DMS79 (cell line): ENCODE measurements at regions not wholly inside any gene's neighbourhood (a gene's known extent, or its start where the extent isn't known, plus 50 kb on each side); places are given as distances from the start of the nearest gene placed in this dataset.
"Not testable (repeated sequence)": the region's sequence is repeated elsewhere in the genome, so short reads cannot be mapped to it uniquely, and the experiment has no call there.

Experiments used
- DNase-seq: peaks from one replicate; lab custom pipeline; 2025; lab: John Stamatoyannopoulos, UW

DNA sequence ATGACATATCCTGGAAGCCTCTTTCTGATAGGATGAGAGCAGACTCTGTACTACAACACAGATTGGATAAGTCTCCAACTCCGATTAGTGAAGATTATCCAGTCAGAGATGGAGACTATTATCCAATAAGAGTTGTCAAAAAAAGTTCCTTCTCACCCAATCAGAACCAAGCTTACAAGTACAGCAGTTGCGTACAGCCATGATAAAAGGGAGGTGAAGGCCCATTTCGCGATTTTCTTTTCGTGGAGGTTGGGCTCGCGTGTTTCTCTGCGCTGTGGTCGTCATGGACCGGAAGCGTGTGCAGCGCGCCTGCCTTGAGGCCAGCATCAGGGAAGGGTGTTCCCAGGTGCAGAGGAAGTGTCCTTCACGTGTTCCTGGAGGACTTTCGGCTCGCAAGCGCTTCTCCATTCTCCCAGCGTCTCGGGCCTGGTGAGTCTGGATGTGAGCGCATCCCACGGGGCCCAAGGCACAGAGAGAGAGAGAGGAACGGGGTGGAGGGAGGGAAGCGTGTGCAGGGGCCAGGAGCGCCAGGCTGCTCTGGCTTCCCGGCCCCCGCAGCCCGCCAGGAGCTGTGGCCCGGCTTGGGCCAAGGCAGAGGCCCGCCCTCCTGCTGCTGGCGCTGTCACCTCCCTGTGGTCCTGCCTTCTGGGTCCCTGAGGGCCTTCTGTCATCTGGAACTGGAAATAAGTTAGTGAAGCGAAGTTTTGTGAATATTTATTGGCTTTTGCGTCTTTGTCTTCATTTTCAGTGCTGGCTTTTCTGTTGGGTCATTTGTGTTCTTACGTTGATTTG is 53.9 kb downstream of the CDRT15L2 start:
- DNase-seq: not testable (repeated sequence)

GRCh38 chr17:20640147-20640546 is 60.6 kb downstream of the CDRT15L2 start:
- not testable (repeated sequence) for DNase-seq

GRCh38 chr17:20646661-20647272 is 67.2 kb downstream of the CDRT15L2 start:
- peak; percentile 2 for DNase-seq

GRCh38 chr17:20649097-20649767 is 69.7 kb downstream of the CDRT15L2 start:
- DNase-seq: not testable (repeated sequence)

DNA sequence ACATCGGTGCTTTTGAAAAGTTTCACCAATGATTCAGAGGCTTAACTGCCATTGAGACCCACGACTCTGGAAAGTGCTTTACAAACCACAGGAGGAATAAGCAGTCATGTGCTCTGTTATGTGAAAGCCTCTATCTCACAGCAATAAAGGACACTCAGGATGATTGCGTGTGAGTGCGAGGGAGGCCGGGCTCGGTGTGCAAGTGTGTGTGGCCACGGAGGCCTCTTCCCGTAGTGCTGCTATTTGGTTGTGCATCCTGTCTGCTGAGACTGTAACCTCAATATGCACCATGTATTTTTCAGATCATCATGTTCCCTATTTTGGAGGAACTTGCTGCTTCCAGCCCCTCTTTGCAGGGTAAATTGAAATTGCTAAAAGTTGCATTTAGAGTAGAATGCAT is 71.5 kb downstream of the CDRT15L2 start:
- DNase-seq: not testable (repeated sequence)

DNA sequence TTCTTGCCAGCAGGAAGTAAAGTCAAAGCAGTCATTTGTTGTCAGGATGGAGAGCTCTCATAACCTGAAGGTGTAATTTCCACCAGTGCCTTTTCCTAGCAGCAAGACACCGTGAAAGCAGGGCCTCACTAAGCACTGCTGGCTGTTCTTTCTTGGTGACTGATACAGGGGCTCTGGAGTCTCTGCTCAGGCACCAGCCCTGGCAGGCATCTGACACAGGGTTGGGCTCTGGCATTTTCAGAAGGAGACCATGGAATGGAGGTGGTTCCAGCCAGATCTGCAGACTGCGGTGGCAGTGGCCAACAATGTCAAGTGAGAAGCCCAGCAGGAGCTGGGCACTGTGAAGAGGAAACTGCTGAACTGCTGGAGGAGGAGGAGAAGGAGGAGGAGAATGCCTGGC is 72.2 kb downstream of the CDRT15L2 start:
- not testable (repeated sequence) for DNase-seq

- DNase-seq: not testable (repeated sequence)
Observed at GRCh38 chr17:20653391-20653790, 73.9 kb downstream of the CDRT15L2 start.

DNA sequence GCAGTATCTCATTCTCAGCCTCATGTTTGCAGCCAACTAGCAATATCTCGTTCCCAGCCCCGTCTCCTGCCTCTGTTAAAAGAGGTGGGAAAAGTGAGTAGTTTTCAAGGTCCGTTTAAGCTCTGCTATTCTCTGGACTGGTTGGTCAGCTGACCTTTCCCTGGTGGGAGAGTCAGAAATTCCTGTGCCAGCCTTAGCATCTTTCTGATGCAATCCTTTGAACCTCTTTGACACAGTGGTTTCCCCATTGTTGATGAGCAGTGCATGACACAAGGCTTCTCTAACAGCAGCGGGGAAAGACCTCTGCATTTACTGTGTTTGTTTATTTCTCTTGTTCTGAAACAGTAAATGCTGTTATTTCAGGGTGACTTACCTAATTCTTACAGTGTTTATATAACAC is 74.6 kb downstream of the CDRT15L2 start:
- DNase-seq: not testable (repeated sequence)

DNA sequence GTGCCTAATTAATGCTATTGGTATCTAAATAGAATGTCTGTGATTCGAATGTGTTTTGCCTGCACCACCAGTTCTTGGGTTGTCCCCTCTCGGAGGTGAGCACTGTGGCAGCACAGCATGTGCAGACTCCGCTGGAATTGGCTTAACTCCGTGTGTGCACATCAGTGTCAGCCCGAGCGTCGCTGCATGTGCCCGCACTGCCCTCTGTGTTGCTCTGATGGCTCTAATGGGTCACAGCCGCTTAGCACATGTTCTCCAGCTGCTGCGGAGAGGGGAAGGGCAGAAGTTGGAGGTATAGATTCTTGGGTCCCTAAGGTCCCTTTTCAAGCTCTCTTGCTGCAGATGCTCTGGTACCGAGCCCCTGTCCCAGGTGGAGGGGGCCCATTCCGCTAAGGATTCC is 75.1 kb downstream of the CDRT15L2 start:
- not testable (repeated sequence) for DNase-seq

- not testable (repeated sequence) for DNase-seq
Observed at GRCh38 chr17:20665103-20665955, 85.8 kb downstream of the CDRT15L2 start.

GRCh38 chr17:20666689-20667088 is 87.2 kb downstream of the CDRT15L2 start:
- not testable (repeated sequence) for DNase-seq

DNA sequence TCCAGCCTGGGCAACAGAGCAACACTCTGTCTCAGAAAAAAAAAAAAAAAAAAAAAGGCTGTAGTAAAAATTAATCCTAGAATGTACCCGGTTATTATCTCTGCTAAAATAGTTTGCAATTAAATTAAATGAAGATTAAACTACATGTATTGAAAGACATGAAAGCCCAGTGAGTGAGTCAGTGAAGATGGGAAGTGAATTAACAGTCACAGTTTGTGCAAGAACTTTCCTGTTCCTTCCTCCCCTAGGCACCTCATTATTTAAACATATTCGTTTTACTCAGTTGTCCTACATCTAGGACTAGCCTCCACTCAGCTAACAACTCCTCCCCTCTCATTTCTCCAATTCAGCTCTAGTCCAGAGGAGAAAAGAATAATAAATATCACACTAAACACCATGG is 88.2 kb downstream of the CDRT15L2 start:
- not testable (repeated sequence) for DNase-seq

DNA sequence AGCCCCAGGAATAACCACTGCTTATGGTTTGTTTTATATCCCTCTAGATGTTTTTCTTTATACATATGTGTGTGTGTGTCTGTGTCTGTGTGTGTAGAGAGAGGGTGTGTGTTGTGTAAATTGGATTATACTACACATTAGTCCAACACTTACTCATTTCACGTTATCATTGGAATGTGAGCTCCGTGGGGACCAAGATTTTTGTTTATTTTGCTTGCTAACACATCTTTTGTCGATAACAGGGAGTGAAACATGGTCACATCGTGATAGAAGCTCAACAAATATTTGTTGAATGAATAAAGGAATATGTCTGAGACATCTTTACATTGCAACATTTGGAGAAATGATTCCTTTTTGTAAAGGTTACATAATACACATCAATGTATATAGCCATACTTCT is 88.8 kb downstream of the CDRT15L2 start:
- not testable (repeated sequence) for DNase-seq

DNA sequence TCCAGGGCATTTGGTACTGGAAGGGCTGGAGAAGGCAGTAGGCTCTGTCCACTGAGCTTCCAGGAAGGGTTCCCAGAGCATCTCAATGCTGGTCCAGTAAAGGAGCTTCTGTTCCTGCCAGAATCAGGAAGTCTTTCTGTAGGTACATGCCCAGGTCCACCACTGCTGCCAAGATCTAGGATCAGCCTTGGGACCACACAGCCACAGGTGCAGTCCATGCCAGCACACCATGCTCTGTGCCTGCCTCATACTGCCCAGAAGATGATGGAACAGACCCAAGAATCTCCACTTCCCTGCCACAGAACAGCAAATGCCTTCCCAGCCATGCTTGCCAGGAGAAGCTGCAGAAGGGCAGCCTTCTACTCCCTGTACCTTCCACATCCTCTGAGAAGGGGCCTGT is 89.3 kb downstream of the CDRT15L2 start:
- not testable (repeated sequence) for DNase-seq

DNA sequence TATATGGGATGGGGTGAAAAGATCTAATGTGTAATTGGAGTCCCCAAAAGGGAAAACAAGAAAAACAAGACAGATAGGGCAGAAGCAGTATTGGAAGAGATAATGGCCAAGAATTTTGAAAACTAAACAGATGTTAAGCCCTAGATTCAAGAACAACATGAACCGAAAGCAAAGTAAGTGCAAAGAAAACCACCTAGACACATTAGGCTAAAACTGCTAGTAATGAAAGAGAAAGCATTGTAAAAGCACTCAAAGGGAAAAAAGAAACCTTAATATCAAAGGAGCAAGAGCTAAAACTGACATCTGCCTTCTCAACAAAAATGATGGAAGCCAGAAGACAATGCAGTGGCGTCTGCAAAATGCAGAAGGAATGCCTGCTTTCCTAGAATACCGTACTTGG is 91.0 kb downstream of the CDRT15L2 start:
- DNase-seq: not testable (repeated sequence)

GRCh38 chr17:20674374-20674773 is 94.8 kb downstream of the CDRT15L2 start:
- DNase-seq: not testable (repeated sequence)

DNA sequence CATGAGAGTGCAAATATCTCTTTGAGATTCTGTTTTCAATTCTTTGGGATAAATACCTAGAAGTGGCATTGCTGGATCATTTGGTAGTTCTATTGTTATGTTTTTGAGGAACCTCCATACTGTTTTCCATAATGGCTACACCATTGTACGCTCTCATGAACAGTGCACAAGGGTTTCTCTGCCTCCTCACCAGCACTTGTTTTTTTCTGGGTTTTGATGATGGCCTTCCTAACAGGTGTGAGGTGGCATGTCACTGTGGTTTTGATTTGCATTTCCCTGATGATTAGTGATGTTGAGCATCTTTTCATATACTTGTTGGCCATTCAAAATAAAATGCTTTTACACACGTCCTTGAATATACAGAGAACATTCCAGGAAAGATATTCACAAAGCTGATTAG is 96.2 kb downstream of the CDRT15L2 start:
- not testable (repeated sequence) for DNase-seq

DNA sequence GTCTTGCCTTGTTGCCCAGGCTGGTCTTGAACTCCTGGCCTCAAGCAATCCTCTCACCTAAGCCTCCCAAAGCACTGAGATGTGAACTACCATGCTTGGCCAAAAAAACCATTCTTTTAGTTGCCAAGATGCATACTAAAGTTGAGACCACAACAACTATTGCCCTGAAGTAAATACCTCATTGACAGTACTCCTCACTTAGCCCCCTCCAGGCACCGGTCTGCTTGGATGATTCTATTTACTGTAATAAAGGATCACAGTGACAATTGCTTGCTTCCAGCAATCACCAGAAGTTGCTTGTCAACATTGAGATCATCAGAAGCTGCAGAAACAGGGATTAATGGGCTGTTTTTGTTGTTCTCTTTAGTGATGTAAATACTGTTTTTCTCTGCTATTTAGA is 97.1 kb downstream of the CDRT15L2 start:
- not testable (repeated sequence) for DNase-seq

DNA sequence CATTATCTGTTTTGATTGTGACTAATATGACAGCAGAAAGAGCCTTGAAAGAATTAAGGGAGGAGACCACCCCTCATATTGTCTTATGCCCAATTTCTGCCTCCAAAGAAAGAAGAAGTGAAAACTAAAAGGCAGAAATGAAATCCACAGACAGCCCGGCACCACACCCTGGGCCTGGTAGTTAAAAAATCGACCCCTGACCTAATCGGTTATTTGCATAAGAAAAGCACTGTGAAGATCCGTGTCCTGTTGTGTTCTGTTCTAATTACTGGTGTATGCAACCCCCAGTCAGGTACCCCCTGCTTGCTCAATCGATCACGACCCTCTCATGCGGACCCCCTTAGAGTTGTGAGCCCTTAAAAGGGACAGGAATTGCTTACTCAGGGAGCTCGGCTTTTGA is 97.9 kb downstream of the CDRT15L2 start:
- not testable (repeated sequence) for DNase-seq

- not testable (repeated sequence) for DNase-seq
Observed at GRCh38 chr17:20678424-20678823, 98.9 kb downstream of the CDRT15L2 start.

DNA sequence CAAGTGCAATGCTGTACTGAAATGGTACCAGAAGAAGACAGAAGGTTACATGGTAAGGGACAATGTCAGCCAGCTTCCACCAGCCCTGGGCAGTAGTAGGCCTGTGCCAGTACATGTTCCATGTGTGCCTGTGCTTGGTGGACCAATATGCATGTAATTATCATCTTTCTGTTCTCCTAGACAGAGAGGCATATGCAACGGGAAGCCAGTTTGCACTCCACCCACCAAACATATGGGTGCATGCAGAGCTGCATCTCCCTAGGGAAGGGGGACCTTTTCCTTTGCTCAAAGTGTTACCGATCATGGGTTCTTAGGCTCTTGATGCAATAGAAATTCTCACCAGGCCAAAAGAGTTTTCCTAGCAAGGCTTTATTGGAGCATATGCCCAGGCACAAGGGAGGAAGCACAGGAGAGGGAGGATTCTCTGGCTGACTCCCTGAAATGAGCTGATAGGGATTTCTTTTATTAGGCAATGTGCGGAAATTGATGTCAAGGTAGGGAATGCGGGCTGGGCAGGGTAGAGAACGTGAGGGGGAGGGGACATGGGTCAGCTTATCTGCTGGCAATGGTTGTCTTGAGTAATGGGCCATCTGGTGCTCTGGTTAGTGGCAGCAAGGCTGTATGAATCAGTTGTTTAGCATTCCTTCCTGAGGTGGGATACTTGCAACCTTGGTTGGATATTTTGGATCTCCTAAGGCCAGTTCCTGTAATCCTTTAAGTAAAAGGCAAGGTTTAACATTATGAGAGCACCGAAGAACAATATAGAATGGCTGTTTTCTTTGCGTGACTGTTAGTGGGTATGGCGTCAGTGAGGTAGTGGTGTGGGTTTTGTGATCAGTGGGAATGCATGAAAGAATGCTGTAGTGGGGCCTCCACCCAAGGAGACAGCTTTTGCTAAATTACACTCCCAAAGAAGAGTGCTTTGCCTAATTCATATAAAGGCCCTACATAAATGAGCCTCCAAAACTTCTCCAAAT is 102.5 kb downstream of the CDRT15L2 start:
- not testable (repeated sequence) for DNase-seq
